Tibial nerve (tissue), 4 donors: ENCODE measurements at regions not wholly inside any gene's neighbourhood (a gene's known extent, or its start where the extent isn't known, plus 50 kb on each side); places are given as distances from the start of the nearest gene placed in this dataset.
"Not testable (repeated sequence)": the region's sequence is repeated elsewhere in the genome, so short reads cannot be mapped to it uniquely, and the experiment has no call there.

Source experiments
- DNase-seq, 2 donors: peaks; one replicate each; pipeline ENCODE4 v3.0.0-alpha.2; 2019; ENCODE audit warnings: low spot score in 2 of 2
- H3K27ac ChIP-seq, 4 donors: fragments of 200-600 bp; sonication (generic) in 3 of 4; one replicate each; pipeline ENCODE4 v1.5.1; 2017 to 2019; ENCODE audit warnings: mild to moderate bottlenecking in 1 of 4
- H3K27me3 ChIP-seq, 2 donors: fragments of 200-600 bp; sonication (generic) in 1 of 2; one replicate each; pipeline versions ENCODE4 v1.5.1 to v1.6.0; 2017 to 2019
- H3K36me3 ChIP-seq, 3 donors: fragments of 200-600 bp; sonication (generic); one replicate each; pipeline ENCODE4 v1.5.1; 2018 to 2019
- H3K4me1 ChIP-seq, 4 donors: fragments of 200-600 bp; sonication (generic) in 3 of 4; one replicate each; pipeline ENCODE4 v1.5.1; 2017 to 2019
- H3K4me3 ChIP-seq, 4 donors: fragments of 200-600 bp; sonication (generic) in 3 of 4; one replicate each; pipeline ENCODE4 v1.5.1; 2017 to 2019; ENCODE audit warnings: mild to moderate bottlenecking in 1 of 4, moderate library complexity in 1 of 4
- H3K9me3 ChIP-seq, 4 donors: fragments of 200-600 bp; sonication (generic) in 3 of 4; one replicate each; pipeline ENCODE4 v1.5.1; 2017 to 2019
- EP300 ChIP-seq, 2 donors: sonication (generic); formaldehyde crosslinking; IDR thresholded peaks; one replicate each; pipeline ENCODE4 v1.6.1; 2017; ENCODE audit warnings: antibody characterized with exemption in 2 of 2, mild to moderate bottlenecking in 1 of 2
- POLR2A ChIP-seq, 2 donors: fragments of 450-650 bp; IDR thresholded peaks; one replicate each; pipeline ENCODE4 v1.6.1; 2017; ENCODE audit warnings: antibody characterized with exemption in 2 of 2, mild to moderate bottlenecking in 2 of 2, moderate library complexity in 2 of 2
- WGBS, 2 donors: methylation state at CpG; one replicate each; pipeline ENCODE4 v1.1.5; 2018; 5-methylcytosine and 5-hydroxymethylcytosine counted together
- TF ChIP-seq, protein P1 (sequence below), 5 experiments: fragments of 200-600 bp in 3 of 5; fragments of 450-650 bp in 2 of 5; sonication (generic) in 3 of 5; IDR thresholded peaks; one replicate each; pipeline ENCODE4 v1.5.1; 2016 to 2019; ENCODE audit warnings: antibody characterized with exemption in 5 of 5, mild to moderate bottlenecking in 3 of 5, moderate library complexity in 2 of 5

DNA sequence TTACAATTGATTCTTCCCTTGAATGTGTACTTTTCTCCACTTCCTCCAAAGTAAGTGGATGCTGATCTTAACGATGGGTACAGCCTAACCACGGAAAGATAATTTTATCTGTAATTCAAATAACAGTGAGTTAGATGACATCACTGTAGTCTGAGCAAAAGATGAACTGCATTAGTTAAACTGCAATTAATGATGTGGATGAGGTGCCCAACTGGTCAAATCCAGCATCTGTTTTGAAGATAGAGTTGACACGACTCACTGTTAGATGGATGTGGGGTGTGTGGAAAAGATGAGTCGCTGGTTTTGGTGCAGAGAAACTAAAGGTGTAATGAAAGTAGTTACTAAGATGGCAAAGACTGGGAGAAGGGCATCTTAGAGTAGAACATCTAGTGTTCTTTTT lies 270.5 kb upstream of the MEIS1 start:
- TF ChIP-seq, protein P1, sequence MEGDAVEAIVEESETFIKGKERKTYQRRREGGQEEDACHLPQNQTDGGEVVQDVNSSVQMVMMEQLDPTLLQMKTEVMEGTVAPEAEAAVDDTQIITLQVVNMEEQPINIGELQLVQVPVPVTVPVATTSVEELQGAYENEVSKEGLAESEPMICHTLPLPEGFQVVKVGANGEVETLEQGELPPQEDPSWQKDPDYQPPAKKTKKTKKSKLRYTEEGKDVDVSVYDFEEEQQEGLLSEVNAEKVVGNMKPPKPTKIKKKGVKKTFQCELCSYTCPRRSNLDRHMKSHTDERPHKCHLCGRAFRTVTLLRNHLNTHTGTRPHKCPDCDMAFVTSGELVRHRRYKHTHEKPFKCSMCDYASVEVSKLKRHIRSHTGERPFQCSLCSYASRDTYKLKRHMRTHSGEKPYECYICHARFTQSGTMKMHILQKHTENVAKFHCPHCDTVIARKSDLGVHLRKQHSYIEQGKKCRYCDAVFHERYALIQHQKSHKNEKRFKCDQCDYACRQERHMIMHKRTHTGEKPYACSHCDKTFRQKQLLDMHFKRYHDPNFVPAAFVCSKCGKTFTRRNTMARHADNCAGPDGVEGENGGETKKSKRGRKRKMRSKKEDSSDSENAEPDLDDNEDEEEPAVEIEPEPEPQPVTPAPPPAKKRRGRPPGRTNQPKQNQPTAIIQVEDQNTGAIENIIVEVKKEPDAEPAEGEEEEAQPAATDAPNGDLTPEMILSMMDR (IDR thresholded peaks at IDR 0.05) = no peak
- no peak for TF ChIP-seq POLR2A (IDR thresholded peaks at IDR 0.05)
- TF ChIP-seq EP300 (IDR thresholded peaks at IDR 0.05) = no peak
- H3K4me1 ChIP-seq = no peaks in the 10 kb centered on the region
- no peak overlapping the region for H3K27ac ChIP-seq
- H3K4me3 ChIP-seq = no peak overlapping the region
- H3K27me3 ChIP-seq = no peaks in the 10 kb centered on the region
- 83 to 89% methylated on average over 4 of the region's 4 CpGs for WGBS, 2 donors
- no peaks in the 10 kb centered on the region for H3K36me3 ChIP-seq
- H3K9me3 ChIP-seq = no peaks in the 10 kb centered on the region
- no peak for DNase-seq

DNA sequence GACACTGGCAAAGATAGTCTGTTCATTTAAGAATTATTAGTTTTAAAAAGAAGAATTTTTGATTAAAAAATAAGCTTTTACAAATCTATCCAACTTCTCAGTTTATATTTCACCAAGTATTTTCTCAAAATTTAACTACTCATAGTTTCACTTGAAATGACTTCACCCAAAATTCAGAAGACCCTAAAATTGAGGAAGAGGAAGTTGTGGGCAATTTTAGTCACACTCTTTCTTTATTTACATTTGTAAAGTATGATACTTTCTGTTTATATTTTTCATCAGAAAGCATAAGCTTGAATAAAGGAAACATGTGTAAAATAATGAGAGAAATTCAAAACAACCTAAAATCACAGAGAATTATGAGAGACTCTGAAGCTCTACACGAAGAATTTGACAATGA lies 278.8 kb upstream of the MEIS1 start:
- Histone ChIP-seq H3K36me3 (no peaks in the 10 kb centered on the region), H3K9me3 (peaks cover 0 to 24% (median 3%) of the 10 kb centered on the region in 4 donors), H3K4me3 (no peak overlapping the region), H3K4me1 (no peaks in the 10 kb centered on the region), H3K27ac (no peak overlapping the region), H3K27me3 (no peaks in the 10 kb centered on the region)
- no peak for DNase-seq
- WGBS, 2 donors = 74 to 76% methylated on average over 1 of the region's 1 CpG
- TF ChIP-seq POLR2A (IDR thresholded peaks at IDR 0.05) (no peak), EP300 (IDR thresholded peaks at IDR 0.05) (no peak)
- TF ChIP-seq, protein P1 (IDR thresholded peaks at IDR 0.05) = no peak

DNA sequence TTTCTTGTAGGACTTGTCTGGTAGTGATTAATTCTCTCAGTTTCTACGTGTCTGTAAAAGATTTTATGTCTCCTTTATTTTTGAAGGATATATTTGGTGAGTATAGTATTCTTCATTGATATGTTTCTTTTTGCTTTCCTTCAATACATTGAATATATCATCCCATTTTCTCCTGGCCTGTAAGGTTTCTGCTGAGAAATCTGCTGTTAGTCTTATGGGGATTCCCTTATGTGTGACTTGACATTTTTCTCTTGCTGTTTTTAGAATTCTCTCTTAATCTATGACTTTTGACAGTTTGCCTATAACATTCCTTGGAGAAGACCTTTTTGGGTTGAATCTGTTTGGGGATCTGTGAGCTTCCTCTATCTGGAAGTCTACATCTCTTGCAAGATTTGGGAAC lies 281.0 kb upstream of the MEIS1 start:
- Histone ChIP-seq H3K9me3 (peaks cover 0 to 35% (median 3%) of the 10 kb centered on the region in 4 donors), H3K4me3 (no peak overlapping the region), H3K36me3 (no peaks in the 10 kb centered on the region), H3K27ac (no peak overlapping the region), H3K27me3 (no peaks in the 10 kb centered on the region), H3K4me1 (no peaks in the 10 kb centered on the region)
- TF ChIP-seq POLR2A (IDR thresholded peaks at IDR 0.05) = no peak
- TF ChIP-seq, protein P1 (IDR thresholded peaks at IDR 0.05) = no peak
- TF ChIP-seq EP300 (IDR thresholded peaks at IDR 0.05) = no peak
- DNase-seq = no peak
- 59 to 71% methylated on average over 1 of the region's 1 CpG for WGBS, 2 donors

DNA sequence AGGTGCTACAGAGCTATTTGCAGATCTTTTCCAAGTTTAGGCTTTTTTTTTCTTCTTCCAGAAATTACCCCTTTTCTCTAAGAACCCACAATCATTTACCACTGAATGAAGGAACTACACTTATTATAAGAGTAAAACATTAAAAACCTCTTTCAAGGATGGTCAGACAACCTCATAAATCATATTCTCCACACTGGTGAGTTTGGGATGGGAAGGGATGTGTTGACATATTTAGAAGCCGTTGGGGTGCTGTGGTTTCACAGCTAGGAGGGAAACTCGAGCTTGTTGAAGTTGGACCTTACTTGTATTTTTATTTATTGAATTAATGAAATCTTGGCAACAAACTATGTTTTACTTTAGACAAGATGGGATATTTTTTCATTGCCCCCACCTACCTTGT lies 289.4 kb upstream of the MEIS1 start:
- Histone ChIP-seq H3K9me3 (peaks cover 0 to 13% (median 0%) of the 10 kb centered on the region in 4 donors), H3K4me1 (no peaks in the 10 kb centered on the region), H3K36me3 (no peaks in the 10 kb centered on the region), H3K27ac (no peak overlapping the region), H3K27me3 (no peaks in the 10 kb centered on the region), H3K4me3 (no peak overlapping the region)
- 58 to 65% methylated on average over 2 of the region's 2 CpGs for WGBS, 2 donors
- no peak for TF ChIP-seq EP300 (IDR thresholded peaks at IDR 0.05)
- no peak for TF ChIP-seq POLR2A (IDR thresholded peaks at IDR 0.05)
- TF ChIP-seq, protein P1 (IDR thresholded peaks at IDR 0.05) = no peak
- no peak for DNase-seq

DNA sequence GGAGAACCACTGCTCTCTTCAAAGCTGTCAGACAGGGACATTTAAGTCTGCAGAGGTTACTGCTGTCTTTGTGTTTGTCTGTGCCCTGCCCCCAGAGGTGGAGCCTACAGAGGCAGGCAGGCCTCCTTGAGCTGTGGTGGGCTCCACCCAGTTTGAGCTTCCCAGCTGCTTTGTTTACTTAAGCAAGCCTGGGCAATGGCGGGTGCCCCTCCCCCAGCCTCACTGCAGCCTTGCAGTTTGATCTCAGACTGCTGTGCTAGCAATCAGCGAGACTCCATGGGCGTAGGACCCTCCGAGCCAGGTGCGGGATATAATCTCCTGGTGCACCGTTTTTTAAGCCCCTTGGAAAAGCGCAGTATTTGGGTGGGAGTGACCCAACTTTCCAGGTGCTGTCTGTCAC lies 290.6 kb upstream of the MEIS1 start:
- H3K4me3 ChIP-seq, H3K4me1 ChIP-seq, H3K27ac ChIP-seq, H3K9me3 ChIP-seq, H3K36me3 ChIP-seq, DNase-seq, H3K27me3 ChIP-seq: not testable (repeated sequence)
- 95 to 100% methylated on average over 1 to 7 of the region's 7 CpGs for WGBS, 2 donors

DNA sequence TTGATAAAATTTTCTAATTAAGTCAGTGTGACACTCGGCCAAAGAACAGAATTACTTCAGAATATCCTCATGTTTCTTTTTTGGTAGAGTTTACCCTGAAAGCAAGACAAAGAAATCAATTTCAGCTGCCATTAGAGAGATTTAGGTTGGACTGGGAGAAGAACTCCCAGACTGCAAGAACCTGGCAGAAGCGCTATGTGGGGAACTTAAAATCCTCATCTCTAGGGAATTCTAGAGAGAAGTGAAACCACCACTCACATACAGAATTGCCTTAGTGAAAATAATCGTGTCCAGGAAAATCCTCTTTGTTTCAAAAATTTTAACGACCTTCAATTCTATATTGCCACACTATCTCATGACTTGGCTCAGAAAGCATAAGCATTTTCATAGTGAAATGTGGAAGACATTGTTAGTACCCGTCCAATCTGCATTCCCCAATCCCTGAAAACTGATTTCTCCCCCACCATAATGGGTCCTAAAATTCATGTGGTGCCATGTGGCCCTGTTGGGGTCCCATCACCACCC lies 297.3 kb upstream of the MEIS1 start:
- no peaks in the 10 kb centered on the region for H3K4me1 ChIP-seq
- no peak overlapping the region for H3K27ac ChIP-seq
- WGBS, 2 donors = 72 to 73% methylated on average over 5 of the region's 5 CpGs
- DNase-seq = no peak
- H3K9me3 ChIP-seq = peaks cover 0 to 2% (median 0%) of the 10 kb centered on the region in 4 donors
- no peaks in the 10 kb centered on the region for H3K27me3 ChIP-seq
- TF ChIP-seq POLR2A (IDR thresholded peaks at IDR 0.05) = no peak
- no peak for TF ChIP-seq EP300 (IDR thresholded peaks at IDR 0.05)
- TF ChIP-seq, protein P1 (IDR thresholded peaks at IDR 0.05) = no peak
- H3K4me3 ChIP-seq = no peak overlapping the region
- H3K36me3 ChIP-seq = no peaks in the 10 kb centered on the region
